ENCODE measurements at regions not wholly inside any gene's neighbourhood (a gene's known extent, or its start where the extent isn't known, plus 50 kb on each side); places are given as distances from the start of the nearest gene placed in this dataset.
"Not testable (repeated sequence)": the region's sequence is repeated elsewhere in the genome, so short reads cannot be mapped to it uniquely, and the experiment has no call there.

GRCh38 chr6:82551831-82552230 lies 188.2 kb downstream of the TPBG start:
- no peak for TF ChIP-seq CTCF (IDR thresholded peaks at IDR 0.05; ENCODE audit: insufficient read depth, low read length, severe bottlenecking)
- FAIRE-seq (peak; percentile 80), DNase-seq (ENCODE audit: low read depth) (no peak)
- H3K27me3 ChIP-seq (ENCODE audit: control insufficient read depth, insufficient read depth, low read length): no peaks in the 10 kb centered on the region
- no peak overlapping the region for H3K4me3 ChIP-seq (ENCODE audit: low read depth, low read length)
- H3K36me3 ChIP-seq (ENCODE audit: control insufficient read depth, insufficient read depth, low read length): no peaks in the 10 kb centered on the region

- FAIRE-seq (no peak), DNase-seq (ENCODE audit: low read depth) (no peak)
- Histone ChIP-seq H3K27me3 (ENCODE audit: control insufficient read depth, insufficient read depth, low read length) (no peaks in the 10 kb centered on the region), H3K36me3 (ENCODE audit: control insufficient read depth, insufficient read depth, low read length) (no peaks in the 10 kb centered on the region), H3K4me3 (ENCODE audit: low read depth, low read length) (no peak overlapping the region)
- TF ChIP-seq CTCF (IDR thresholded peaks at IDR 0.05; ENCODE audit: insufficient read depth, low read length, severe bottlenecking): no peak
Measured at GRCh38 chr6:82553863-82554531, 190.4 kb downstream of the TPBG start.

GRCh38 chr6:82554666-82555065 lies 191.0 kb downstream of the TPBG start:
- no peak for DNase-seq (ENCODE audit: low read depth)
- TF ChIP-seq CTCF (IDR thresholded peaks at IDR 0.05; ENCODE audit: insufficient read depth, low read length, severe bottlenecking): no peak
- H3K36me3 ChIP-seq (ENCODE audit: control insufficient read depth, insufficient read depth, low read length): no peaks in the 10 kb centered on the region
- H3K4me3 ChIP-seq (ENCODE audit: low read depth, low read length): no peak overlapping the region
- no peaks in the 10 kb centered on the region for H3K27me3 ChIP-seq (ENCODE audit: control insufficient read depth, insufficient read depth, low read length)
- no peak for FAIRE-seq

GRCh38 chr6:82555801-82556200 lies 192.2 kb downstream of the TPBG start:
- Histone ChIP-seq H3K27me3 (ENCODE audit: control insufficient read depth, insufficient read depth, low read length) (no peaks in the 10 kb centered on the region), H3K36me3 (ENCODE audit: control insufficient read depth, insufficient read depth, low read length) (no peaks in the 10 kb centered on the region), H3K4me3 (ENCODE audit: low read depth, low read length) (no peak overlapping the region)
- no peak for TF ChIP-seq CTCF (IDR thresholded peaks at IDR 0.05; ENCODE audit: insufficient read depth, low read length, severe bottlenecking)
- FAIRE-seq (no peak), DNase-seq (ENCODE audit: low read depth) (peak; percentile 36)

- not testable (repeated sequence) for H3K4me3 ChIP-seq (ENCODE audit: low read depth, low read length)
Measured at GRCh38 chr6:82558531-82558930, 194.9 kb downstream of the TPBG start.

GRCh38 chr6:82567621-82568020 lies 204.0 kb downstream of the TPBG start:
- H3K27me3 ChIP-seq (ENCODE audit: control insufficient read depth, insufficient read depth, low read length): no peaks in the 10 kb centered on the region
- peak; percentile 73 for DNase-seq (ENCODE audit: low read depth)
- no peak for TF ChIP-seq CTCF (IDR thresholded peaks at IDR 0.05; ENCODE audit: insufficient read depth, low read length, severe bottlenecking)
- no peak overlapping the region for H3K4me3 ChIP-seq (ENCODE audit: low read depth, low read length)
- FAIRE-seq: no peak
- H3K36me3 ChIP-seq (ENCODE audit: control insufficient read depth, insufficient read depth, low read length): no peaks in the 10 kb centered on the region

More at GRCh38 chr6:82558531-82558930, 194.9 kb downstream of the TPBG start:
- H3K27me3 ChIP-seq (ENCODE audit: control insufficient read depth, insufficient read depth, low read length); H3K36me3 ChIP-seq (ENCODE audit: control insufficient read depth, insufficient read depth, low read length); DNase-seq (ENCODE audit: low read depth); FAIRE-seq: not testable (repeated sequence)
